Liver (tissue), 8 donors: ENCODE measurements at regions not wholly inside any gene's neighbourhood (a gene's known extent, or its start where the extent isn't known, plus 50 kb on each side); places are given as distances from the start of the nearest gene placed in this dataset.

Experiments used
- DNase-seq: peaks from one replicate; pipeline ENCODE4 v3.0.0-alpha.2; 2017; ENCODE audit warnings: low spot score
- H3K27ac ChIP-seq, 2 donors: one replicate each; pipeline ENCODE4 v1.7.0; 2013; ENCODE audit warnings: inconsistent platforms in 2 of 2, low read length in 2 of 2, control low read depth in 1 of 2, low read depth in 1 of 2, mild to moderate bottlenecking in 1 of 2
- H3K27me3 ChIP-seq, 4 donors: one replicate each; pipeline versions ENCODE4 v1.6.1 to v1.7.0; 2013; ENCODE audit warnings: low read length in 3 of 4, inconsistent platforms in 1 of 4, mild to moderate bottlenecking in 1 of 4, moderate library complexity in 1 of 4; ENCODE audit not compliant: control insufficient read depth in 4 of 4, insufficient read depth in 4 of 4
- H3K36me3 ChIP-seq, 4 donors: one replicate each; pipeline versions ENCODE4 v1.6.1 to v1.7.0; 2013; ENCODE audit warnings: low read length in 3 of 4, mild to moderate bottlenecking in 3 of 4, low read depth in 1 of 4, moderate library complexity in 1 of 4; ENCODE audit not compliant: control insufficient read depth in 4 of 4, insufficient read depth in 3 of 4
- H3K4me1 ChIP-seq, 4 donors: one replicate each; pipeline versions ENCODE4 v1.6.1 to v1.7.0; 2013; ENCODE audit warnings: low read length in 3 of 4, mild to moderate bottlenecking in 3 of 4, moderate library complexity in 1 of 4; ENCODE audit not compliant: control insufficient read depth in 4 of 4, insufficient read depth in 4 of 4
- H3K4me3 ChIP-seq, 3 donors: one replicate each; pipeline versions ENCODE4 v1.6.1 to v1.7.0; 2013; ENCODE audit warnings: low read length in 3 of 3, control low read depth in 1 of 3, low read depth in 1 of 3, mild to moderate bottlenecking in 1 of 3
- H3K9ac ChIP-seq, 2 donors: one replicate each; pipeline ENCODE4 v1.7.0; 2013; ENCODE audit warnings: low read length in 2 of 2, mild to moderate bottlenecking in 2 of 2, moderate library complexity in 2 of 2, control low read depth in 1 of 2, low read depth in 1 of 2
- H3K9me3 ChIP-seq, 4 donors: one replicate each; pipeline versions ENCODE4 v1.6.1 to v1.7.0; 2013; ENCODE audit warnings: low read length in 3 of 4; ENCODE audit not compliant: control insufficient read depth in 4 of 4
- EGR1 ChIP-seq, 2 donors: IDR thresholded peaks; 2 replicates each; pipeline ENCODE4 v1.6.1; 2016 to 2018; ENCODE audit warnings: antibody characterized with exemption in 2 of 2, low read depth in 2 of 2
- FOXA1 ChIP-seq: IDR thresholded peaks from 2 replicates; pipeline ENCODE4 v1.6.1; 2016; ENCODE audit warnings: antibody characterized with exemption
- FOXA2 ChIP-seq: IDR thresholded peaks from 2 replicates; pipeline ENCODE4 v1.6.1; 2016; ENCODE audit warnings: antibody characterized with exemption
- GABPA ChIP-seq, 2 donors: IDR thresholded peaks in 1 of 2; conservative IDR thresholded peaks in 1 of 2; 2 replicates each; pipeline ENCODE4 v1.6.1; 2016; ENCODE audit warnings: antibody characterized with exemption in 2 of 2, mild to moderate bottlenecking in 1 of 2, moderate library complexity in 1 of 2
- HNF4A ChIP-seq, 2 donors: conservative IDR thresholded peaks; 2 replicates each; pipeline ENCODE4 v1.6.1; 2016; ENCODE audit warnings: antibody characterized with exemption in 2 of 2, mild to moderate bottlenecking in 2 of 2
- HNF4G ChIP-seq: IDR thresholded peaks from 2 replicates; pipeline ENCODE4 v1.6.1; 2016; ENCODE audit warnings: antibody characterized with exemption
- JUND ChIP-seq, 2 donors: IDR thresholded peaks; 2 replicates each; pipeline ENCODE4 v1.6.1; 2016; ENCODE audit warnings: antibody characterized with exemption in 2 of 2
- NR2F2 ChIP-seq: IDR thresholded peaks from 2 replicates; pipeline ENCODE4 v1.6.1; 2016; ENCODE audit warnings: antibody characterized with exemption
- RAD21 ChIP-seq, 2 donors: IDR thresholded peaks; 2 replicates each; pipeline ENCODE4 v1.6.1; 2016; ENCODE audit warnings: antibody characterized with exemption in 2 of 2, mild to moderate bottlenecking in 2 of 2
- RXRA ChIP-seq, 2 donors: IDR thresholded peaks; 2 replicates each; pipeline ENCODE4 v1.6.1; 2017 to 2018; ENCODE audit warnings: antibody characterized with exemption in 2 of 2, mild to moderate bottlenecking in 1 of 2
- SP1 ChIP-seq: IDR thresholded peaks from 2 replicates; pipeline ENCODE4 v1.6.1; 2018; ENCODE audit warnings: antibody characterized with exemption, mild to moderate bottlenecking
- TAF1 ChIP-seq: conservative IDR thresholded peaks from 2 replicates; pipeline ENCODE4 v1.6.1; 2016; ENCODE audit warnings: antibody characterized with exemption, mild to moderate bottlenecking
- YY1 ChIP-seq: IDR thresholded peaks from 2 replicates; pipeline ENCODE4 v1.6.1; 2016; ENCODE audit warnings: antibody characterized with exemption, mild to moderate bottlenecking
- WGBS: extraction: QIAGEN DNeasy Blood & Tissue Kit; methylation state at CpG from one replicate; pipeline ENCODE4 v1.1.7; 2013; 5-methylcytosine and 5-hydroxymethylcytosine counted together
- TF ChIP-seq, protein P1 (sequence below): fragments of 150-350 bp; IDR thresholded peaks from 2 replicates; pipeline ENCODE4 v1.5.1; 2017; ENCODE audit warnings: improper control_type of control experiment, low read depth, low read length; ENCODE audit not compliant: missing input control
- TF ChIP-seq, protein P2 (sequence below): IDR thresholded peaks from 2 replicates; pipeline ENCODE4 v1.6.1; 2016; ENCODE audit warnings: antibody characterized with exemption, mild to moderate bottlenecking
- TF ChIP-seq, protein P3 (sequence below): IDR thresholded peaks from 2 replicates; pipeline ENCODE4 v1.6.1; 2016; ENCODE audit warnings: antibody characterized with exemption
- TF ChIP-seq, protein P4 (sequence below): IDR thresholded peaks from 2 replicates; pipeline ENCODE4 v1.6.1; 2016; ENCODE audit warnings: antibody characterized with exemption
- TF ChIP-seq, protein P5 (sequence below): IDR thresholded peaks from 2 replicates; pipeline ENCODE4 v1.6.1; 2016; ENCODE audit warnings: antibody characterized with exemption
- donor health status: healthy.
- donor health status: healthy.
- donor health status: healthy.
- donor health status: healthy.
- donor health status: healthy.

DNA sequence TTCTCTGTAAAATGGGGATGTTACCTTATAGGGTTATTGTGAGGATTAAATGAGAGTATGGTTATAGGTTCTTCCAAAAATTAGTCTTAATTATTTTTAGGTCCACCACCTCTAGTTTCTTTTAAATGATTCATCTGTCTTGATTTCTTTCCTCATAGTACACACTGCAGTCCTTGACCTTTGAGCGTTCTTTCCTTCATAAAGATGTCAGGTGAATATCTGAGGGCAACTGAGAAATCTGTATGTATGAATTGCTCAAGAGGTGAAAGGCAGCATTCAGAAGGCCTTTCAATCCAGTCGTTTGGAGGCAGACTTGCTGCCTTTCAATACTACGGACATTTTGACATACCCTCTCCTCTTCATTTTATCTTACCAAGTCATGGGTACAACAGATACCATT is 380.7 kb downstream of the INSC start:
- TF ChIP-seq NR2F2 (no peak), HNF4A (conservative IDR thresholded peaks at IDR 0.05) (peak in 1 of 2 donors; percentile 18)
- no peaks in the 10 kb centered on the region for H3K27me3 ChIP-seq
- no peaks in the 10 kb centered on the region for H3K9me3 ChIP-seq
- H3K4me1 ChIP-seq: peaks cover 8 to 43% (median 20%) of the 10 kb centered on the region in 4 donors
- 70% methylated on average over 3 of the region's 3 CpGs for WGBS
- peak overlapping the region; percentile 76 to 77 for H3K27ac ChIP-seq
- H3K36me3 ChIP-seq: no peaks in the 10 kb centered on the region
- no peak for DNase-seq
- H3K4me3 ChIP-seq: no peak overlapping the region
- H3K9ac ChIP-seq: no peak overlapping the region

DNA sequence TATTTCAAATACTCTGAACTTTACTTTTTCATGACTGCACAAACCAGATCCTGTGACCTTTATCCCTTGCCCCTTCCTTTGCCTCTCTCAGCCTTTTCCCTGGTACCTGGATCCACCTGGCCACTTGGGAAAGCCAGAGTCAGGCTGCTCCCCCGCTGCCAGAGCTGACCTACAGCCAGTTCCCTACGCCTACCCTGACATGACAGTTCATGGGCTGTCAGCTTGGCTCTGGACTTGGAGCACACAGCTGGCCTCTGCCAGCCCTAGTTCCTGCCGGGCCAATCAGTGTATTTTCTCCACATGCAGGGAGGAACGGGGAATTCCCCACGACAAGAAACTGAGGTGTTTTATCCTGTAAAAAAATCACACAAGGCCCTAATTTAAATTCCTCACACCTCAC is 382.6 kb downstream of the INSC start:
- Histone ChIP-seq H3K4me3 (no peak overlapping the region), H3K27me3 (no peaks in the 10 kb centered on the region), H3K9ac (no peak overlapping the region), H3K36me3 (no peaks in the 10 kb centered on the region), H3K27ac (peak overlapping the region; percentile 48 to 76), H3K9me3 (no peaks in the 10 kb centered on the region), H3K4me1 (peaks cover 8 to 43% (median 20%) of the 10 kb centered on the region in 4 donors)
- TF ChIP-seq, protein P1, sequence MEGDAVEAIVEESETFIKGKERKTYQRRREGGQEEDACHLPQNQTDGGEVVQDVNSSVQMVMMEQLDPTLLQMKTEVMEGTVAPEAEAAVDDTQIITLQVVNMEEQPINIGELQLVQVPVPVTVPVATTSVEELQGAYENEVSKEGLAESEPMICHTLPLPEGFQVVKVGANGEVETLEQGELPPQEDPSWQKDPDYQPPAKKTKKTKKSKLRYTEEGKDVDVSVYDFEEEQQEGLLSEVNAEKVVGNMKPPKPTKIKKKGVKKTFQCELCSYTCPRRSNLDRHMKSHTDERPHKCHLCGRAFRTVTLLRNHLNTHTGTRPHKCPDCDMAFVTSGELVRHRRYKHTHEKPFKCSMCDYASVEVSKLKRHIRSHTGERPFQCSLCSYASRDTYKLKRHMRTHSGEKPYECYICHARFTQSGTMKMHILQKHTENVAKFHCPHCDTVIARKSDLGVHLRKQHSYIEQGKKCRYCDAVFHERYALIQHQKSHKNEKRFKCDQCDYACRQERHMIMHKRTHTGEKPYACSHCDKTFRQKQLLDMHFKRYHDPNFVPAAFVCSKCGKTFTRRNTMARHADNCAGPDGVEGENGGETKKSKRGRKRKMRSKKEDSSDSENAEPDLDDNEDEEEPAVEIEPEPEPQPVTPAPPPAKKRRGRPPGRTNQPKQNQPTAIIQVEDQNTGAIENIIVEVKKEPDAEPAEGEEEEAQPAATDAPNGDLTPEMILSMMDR: no peak
- TF ChIP-seq RAD21 (IDR thresholded peaks at IDR 0.05) (peak; percentile 56 to 74), SP1 (peak; percentile 88), EGR1 (IDR thresholded peaks at IDR 0.05; ENCODE audit: low read depth in 2 of 2) (peak in 1 of 2 donors; percentile 77), TAF1 (no peak), NR2F2 (peak; percentile 36), HNF4G (peak; percentile 49), FOXA2 (peak; percentile 38), RXRA (IDR thresholded peaks at IDR 0.05) (peak; percentile 90), JUND (IDR thresholded peaks at IDR 0.05) (peak; percentile 21 to 51), YY1 (peak; percentile 61), FOXA1 (no peak), GABPA (IDR thresholded peaks at IDR 0.05 in 1 of 2, conservative IDR thresholded peaks at IDR 0.05 in 1 of 2) (no peak), HNF4A (conservative IDR thresholded peaks at IDR 0.05) (peak; percentile 83 to 86)
- TF ChIP-seq, protein P2, sequence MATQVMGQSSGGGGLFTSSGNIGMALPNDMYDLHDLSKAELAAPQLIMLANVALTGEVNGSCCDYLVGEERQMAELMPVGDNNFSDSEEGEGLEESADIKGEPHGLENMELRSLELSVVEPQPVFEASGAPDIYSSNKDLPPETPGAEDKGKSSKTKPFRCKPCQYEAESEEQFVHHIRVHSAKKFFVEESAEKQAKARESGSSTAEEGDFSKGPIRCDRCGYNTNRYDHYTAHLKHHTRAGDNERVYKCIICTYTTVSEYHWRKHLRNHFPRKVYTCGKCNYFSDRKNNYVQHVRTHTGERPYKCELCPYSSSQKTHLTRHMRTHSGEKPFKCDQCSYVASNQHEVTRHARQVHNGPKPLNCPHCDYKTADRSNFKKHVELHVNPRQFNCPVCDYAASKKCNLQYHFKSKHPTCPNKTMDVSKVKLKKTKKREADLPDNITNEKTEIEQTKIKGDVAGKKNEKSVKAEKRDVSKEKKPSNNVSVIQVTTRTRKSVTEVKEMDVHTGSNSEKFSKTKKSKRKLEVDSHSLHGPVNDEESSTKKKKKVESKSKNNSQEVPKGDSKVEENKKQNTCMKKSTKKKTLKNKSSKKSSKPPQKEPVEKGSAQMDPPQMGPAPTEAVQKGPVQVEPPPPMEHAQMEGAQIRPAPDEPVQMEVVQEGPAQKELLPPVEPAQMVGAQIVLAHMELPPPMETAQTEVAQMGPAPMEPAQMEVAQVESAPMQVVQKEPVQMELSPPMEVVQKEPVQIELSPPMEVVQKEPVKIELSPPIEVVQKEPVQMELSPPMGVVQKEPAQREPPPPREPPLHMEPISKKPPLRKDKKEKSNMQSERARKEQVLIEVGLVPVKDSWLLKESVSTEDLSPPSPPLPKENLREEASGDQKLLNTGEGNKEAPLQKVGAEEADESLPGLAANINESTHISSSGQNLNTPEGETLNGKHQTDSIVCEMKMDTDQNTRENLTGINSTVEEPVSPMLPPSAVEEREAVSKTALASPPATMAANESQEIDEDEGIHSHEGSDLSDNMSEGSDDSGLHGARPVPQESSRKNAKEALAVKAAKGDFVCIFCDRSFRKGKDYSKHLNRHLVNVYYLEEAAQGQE: peak; percentile 35
- TF ChIP-seq, protein P3, sequence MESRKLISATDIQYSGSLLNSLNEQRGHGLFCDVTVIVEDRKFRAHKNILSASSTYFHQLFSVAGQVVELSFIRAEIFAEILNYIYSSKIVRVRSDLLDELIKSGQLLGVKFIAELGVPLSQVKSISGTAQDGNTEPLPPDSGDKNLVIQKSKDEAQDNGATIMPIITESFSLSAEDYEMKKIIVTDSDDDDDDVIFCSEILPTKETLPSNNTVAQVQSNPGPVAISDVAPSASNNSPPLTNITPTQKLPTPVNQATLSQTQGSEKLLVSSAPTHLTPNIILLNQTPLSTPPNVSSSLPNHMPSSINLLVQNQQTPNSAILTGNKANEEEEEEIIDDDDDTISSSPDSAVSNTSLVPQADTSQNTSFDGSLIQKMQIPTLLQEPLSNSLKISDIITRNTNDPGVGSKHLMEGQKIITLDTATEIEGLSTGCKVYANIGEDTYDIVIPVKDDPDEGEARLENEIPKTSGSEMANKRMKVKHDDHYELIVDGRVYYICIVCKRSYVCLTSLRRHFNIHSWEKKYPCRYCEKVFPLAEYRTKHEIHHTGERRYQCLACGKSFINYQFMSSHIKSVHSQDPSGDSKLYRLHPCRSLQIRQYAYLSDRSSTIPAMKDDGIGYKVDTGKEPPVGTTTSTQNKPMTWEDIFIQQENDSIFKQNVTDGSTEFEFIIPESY: peak; percentile 40
- TF ChIP-seq, protein P4, sequence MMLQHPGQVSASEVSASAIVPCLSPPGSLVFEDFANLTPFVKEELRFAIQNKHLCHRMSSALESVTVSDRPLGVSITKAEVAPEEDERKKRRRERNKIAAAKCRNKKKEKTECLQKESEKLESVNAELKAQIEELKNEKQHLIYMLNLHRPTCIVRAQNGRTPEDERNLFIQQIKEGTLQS: peak; percentile 35
- TF ChIP-seq, protein P5, sequence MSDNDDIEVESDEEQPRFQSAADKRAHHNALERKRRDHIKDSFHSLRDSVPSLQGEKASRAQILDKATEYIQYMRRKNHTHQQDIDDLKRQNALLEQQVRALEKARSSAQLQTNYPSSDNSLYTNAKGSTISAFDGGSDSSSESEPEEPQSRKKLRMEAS: peak; percentile 86
- DNase-seq: no peak
- 27% methylated on average over 5 of the region's 5 CpGs for WGBS
